Stimulated activated naive CD8-positive, alpha-beta T cell treated with anti-CD3 and anti-CD28 coated beads, Interleukin-15, amount 100 ng/mL, for 72 hours (primary cell): ENCODE measurements at regions not wholly inside any gene's neighbourhood (a gene's known extent, or its start where the extent isn't known, plus 50 kb on each side); places are given as distances from the start of the nearest gene placed in this dataset.

ENCODE experiments used
- ATAC-seq: fragments of 150-1000 bp; cut with Tn5 transposase; 2 replicates; pipeline ENCODE4 v1.10.0; 2021; ENCODE audit warnings: mild to moderate bottlenecking, moderate library complexity
- DNase-seq, 2 donors: peaks; one replicate each; pipeline ENCODE4 v3.0.0; 2021 to 2022
- H3K27ac Mint-ChIP-seq, 2 donors: one replicate each; pipeline ENCODE4 v1.8.0; 2022; ENCODE audit warnings: mild to moderate bottlenecking in 2 of 2, mixed read lengths in 2 of 2, moderate library complexity in 2 of 2
- H3K27me3 Mint-ChIP-seq: one replicate; pipeline ENCODE4 v1.8.0; 2022; ENCODE audit warnings: mixed read lengths
- H3K4me1 Mint-ChIP-seq: one replicate; pipeline ENCODE4 v1.8.0; 2022; ENCODE audit warnings: mild to moderate bottlenecking, mixed read lengths
- H3K4me3 Mint-ChIP-seq, 2 donors: one replicate each; pipeline ENCODE4 v1.8.0; 2022; ENCODE audit warnings: mild to moderate bottlenecking in 2 of 2, mixed read lengths in 2 of 2, moderate library complexity in 1 of 2
- H3K9me3 Mint-ChIP-seq, 2 donors: one replicate each; pipeline ENCODE4 v1.8.0; 2022; ENCODE audit warnings: mixed read lengths in 2 of 2

DNA sequence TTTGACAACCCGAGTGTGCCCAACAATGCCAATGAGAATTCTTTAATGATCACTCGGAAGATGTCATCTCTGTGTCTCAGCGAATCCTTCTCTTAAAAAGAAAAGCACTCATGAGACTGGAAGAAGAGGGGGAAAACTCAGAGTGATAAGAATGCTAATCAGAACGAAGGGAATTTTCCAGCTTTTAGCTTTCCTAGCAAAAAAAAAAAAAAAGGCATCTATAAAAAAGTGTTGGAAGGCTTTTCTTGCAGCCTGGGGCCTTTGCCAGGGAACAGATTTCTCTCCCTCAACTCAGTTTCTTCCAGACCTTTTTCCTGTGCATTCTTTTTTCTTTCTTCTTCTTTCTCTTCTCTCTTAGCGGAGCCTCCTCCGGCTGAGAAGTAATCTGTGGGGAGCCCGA is 80.5 kb upstream of the NEO1 start:
- peaks cover 47% of the 10 kb centered on the region for H3K27me3 Mint-ChIP-seq
- DNase-seq (no peak), ATAC-seq (no peak)
- no peak overlapping the region for H3K27ac Mint-ChIP-seq
- no peaks in the 10 kb centered on the region for H3K9me3 Mint-ChIP-seq
- H3K4me3 Mint-ChIP-seq, result no peak overlapping the region
- H3K4me1 Mint-ChIP-seq, result no peaks in the 10 kb centered on the region

DNA sequence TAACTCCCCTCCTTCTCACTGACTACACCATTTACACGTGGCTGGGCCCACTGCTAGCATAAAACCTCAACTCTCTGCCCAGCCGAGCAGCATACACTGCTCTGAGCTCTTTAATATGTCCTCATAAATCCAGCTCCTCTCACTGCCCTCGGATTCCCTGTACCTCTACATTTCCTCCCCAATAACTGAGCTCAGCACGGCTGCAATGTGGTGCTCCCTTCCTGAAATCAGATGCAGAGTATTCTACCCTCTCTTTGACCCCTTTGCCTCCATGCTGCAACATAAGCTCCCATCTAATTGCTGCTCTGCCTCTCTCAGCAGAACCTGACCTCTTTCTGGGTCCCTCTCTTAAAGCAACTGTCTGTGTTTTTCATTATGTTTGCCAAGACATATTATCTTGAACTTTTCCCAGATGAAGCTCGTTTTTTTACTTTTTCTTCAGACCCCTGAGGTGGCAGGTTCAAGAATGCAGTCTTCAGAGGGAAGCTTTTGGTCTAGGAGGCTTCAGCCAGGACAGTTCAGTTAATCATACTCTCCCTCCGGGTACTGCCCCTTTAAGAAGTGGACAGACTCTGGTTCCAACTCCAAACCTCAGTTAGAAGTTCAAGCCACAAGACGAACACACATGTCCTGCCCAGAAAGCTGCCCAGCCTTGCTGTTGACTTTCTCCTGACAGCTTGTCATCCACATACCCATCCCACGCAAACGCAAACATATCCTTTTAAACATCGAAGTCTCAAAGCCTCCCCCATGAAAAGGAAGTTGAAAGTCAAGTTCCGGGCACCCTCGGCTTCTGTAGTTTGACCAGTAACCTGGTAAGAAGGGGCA is 81.1 kb upstream of the NEO1 start:
- H3K27me3 Mint-ChIP-seq, result peaks cover 46% of the 10 kb centered on the region
- ATAC-seq, result no peak
- H3K27ac Mint-ChIP-seq, result no peak overlapping the region

DNA sequence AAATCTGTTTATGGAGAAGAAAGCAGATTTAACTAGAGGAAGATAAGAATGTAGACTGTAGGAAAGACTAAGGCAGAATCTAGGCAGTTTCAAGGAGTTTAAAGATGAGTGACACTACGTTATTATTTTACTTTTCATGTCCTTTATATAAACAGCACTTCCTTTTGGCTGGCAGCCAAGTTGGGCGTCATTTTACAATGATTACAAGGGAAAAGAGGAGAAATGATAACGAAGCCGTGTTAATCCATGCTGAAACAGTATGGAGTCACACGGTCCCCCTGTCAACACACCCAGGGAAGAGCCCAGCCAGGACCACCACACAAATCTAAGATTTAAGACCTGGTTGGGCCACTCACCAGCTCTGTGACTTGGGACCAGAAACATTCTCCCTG is 83.7 kb upstream of the NEO1 start:
- ATAC-seq, result no peak
- Mint-ChIP-seq H3K4me3 (no peak overlapping the region), H3K27ac (no peak overlapping the region), H3K9me3 (no peaks in the 10 kb centered on the region), H3K27me3 (peaks cover 53% of the 10 kb centered on the region), H3K4me1 (no peaks in the 10 kb centered on the region)
- no peak for DNase-seq

More for the DNA sequence above, 81.1 kb upstream of the NEO1 start:
- no peak for DNase-seq
- Mint-ChIP-seq H3K9me3 (no peaks in the 10 kb centered on the region), H3K4me1 (no peaks in the 10 kb centered on the region), H3K4me3 (no peak overlapping the region)

DNA sequence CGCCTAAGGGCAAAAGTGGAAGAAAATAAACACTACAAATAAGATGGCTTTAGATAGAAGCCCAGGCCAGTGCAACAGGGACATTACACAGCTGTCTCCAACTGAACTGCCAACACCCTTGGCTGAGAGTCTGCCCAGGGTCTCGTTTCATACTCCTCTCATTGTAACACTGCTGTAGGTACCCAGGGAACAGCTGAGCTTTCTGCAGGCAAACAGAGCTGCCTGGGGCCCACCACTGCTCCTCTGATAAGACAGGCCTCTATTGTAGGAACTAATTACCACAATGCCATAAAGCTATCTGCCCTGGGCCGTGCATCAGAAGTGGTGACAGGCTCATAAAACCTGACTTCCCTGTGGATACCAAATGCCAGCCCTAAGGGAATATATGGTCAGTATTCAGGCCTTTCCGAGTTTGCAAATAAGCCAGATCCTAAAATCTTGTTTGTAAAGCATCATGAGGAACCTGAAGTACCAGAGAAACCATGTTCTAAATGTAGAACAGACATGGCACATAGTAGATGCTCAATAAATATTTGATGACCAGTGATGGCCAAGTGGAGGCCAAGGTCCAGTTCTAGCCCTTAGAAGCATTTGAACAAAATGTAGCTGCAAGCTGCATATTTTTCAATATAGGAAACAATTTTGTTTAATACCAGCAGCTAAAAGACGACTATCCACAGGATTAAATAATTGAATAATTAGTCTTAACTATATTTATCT is 84.3 kb upstream of the NEO1 start:
- no peak overlapping the region for H3K27ac Mint-ChIP-seq
- DNase-seq, result no peak
- no peaks in the 10 kb centered on the region for H3K4me1 Mint-ChIP-seq
- H3K4me3 Mint-ChIP-seq, result no peak overlapping the region
- no peaks in the 10 kb centered on the region for H3K9me3 Mint-ChIP-seq
- no peak for ATAC-seq
- H3K27me3 Mint-ChIP-seq, result peaks cover 57% of the 10 kb centered on the region

GRCh38 chr15:72967397-72967796 is 84.9 kb upstream of the NEO1 start:
- DNase-seq (no peak), ATAC-seq (no peak)
- Mint-ChIP-seq H3K27me3 (peaks cover 63% of the 10 kb centered on the region), H3K4me3 (no peak overlapping the region), H3K27ac (no peak overlapping the region), H3K4me1 (no peaks in the 10 kb centered on the region), H3K9me3 (peaks cover 0 to 5% of the 10 kb centered on the region in 2 donors)

DNA sequence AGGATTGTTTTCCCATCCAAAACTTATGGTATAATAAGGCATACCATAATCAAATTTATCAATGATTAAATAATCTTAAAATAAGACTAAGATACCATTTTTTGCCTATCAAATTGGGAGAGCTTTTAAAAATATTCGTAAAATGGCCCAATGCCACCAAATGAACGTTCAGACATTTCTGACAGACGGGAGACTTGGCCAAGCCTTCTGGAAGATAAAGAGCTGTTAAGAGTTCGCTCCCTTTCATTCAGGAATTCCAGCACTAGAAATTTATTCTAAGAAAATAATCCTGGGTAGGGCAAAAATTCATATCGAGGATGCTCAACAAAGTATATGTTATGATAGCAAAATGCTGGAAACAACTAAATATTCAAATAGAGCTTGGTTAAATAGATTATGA is 85.6 kb upstream of the NEO1 start:
- Mint-ChIP-seq H3K4me1 (no peaks in the 10 kb centered on the region), H3K4me3 (no peak overlapping the region), H3K27me3 (peaks cover 61% of the 10 kb centered on the region), H3K27ac (no peak overlapping the region), H3K9me3 (peaks cover 0 to 12% of the 10 kb centered on the region in 2 donors)
- ATAC-seq (no peak), DNase-seq (no peak)

DNA sequence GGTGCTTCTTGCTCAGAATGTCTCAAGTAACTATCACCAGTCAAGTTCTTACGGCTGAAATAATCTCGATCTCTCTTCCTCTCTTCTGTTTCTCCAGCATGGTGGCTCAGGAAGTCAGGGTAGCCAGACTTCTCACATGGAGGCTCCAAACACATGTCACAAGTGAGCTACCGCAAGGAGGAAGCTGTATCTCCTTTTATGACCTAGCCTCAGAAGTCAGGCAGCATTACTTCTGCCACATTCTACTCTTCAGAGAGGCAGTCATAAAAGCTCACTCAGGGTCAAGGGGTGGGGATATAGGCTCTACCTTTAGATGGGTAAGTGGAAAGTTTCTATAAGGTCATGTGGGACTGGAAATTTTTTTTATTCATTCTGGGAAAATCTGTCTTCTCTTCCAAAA is 86.6 kb upstream of the NEO1 start:
- peaks cover 51% of the 10 kb centered on the region for H3K27me3 Mint-ChIP-seq
- no peak for DNase-seq
- H3K9me3 Mint-ChIP-seq, result peaks cover 0 to 12% of the 10 kb centered on the region in 2 donors
- H3K4me3 Mint-ChIP-seq, result no peak overlapping the region
- no peak overlapping the region for H3K27ac Mint-ChIP-seq
- H3K4me1 Mint-ChIP-seq, result no peaks in the 10 kb centered on the region
- ATAC-seq, result no peak

DNA sequence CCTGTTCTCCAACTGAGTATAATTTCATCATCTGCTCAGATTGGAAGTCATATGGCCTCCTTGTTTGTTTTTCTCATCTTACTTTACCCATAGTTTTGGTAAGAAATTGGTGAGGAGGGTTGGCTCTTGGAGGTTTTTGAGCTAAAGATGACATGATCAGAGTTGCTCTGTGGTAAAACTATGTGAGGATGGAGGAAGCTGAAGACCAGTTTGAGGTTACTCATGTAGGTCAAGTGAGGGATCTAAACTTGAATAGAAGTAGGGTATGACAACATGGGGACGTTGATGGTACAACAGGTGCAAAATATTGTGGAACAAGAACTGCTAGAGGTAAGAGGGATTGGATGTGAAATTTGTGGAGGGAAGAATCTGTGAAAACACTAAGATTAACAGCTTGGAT is 87.7 kb upstream of the NEO1 start:
- DNase-seq (no peak), ATAC-seq (no peak)
- Mint-ChIP-seq H3K27ac (no peak overlapping the region), H3K9me3 (peaks cover 0 to 12% of the 10 kb centered on the region in 2 donors), H3K4me3 (no peak overlapping the region), H3K27me3 (peaks cover 41% of the 10 kb centered on the region), H3K4me1 (no peaks in the 10 kb centered on the region)

GRCh38 chr15:72964135-72964534 is 88.1 kb upstream of the NEO1 start:
- ATAC-seq, result no peak
- Mint-ChIP-seq H3K9me3 (peaks cover 0 to 12% of the 10 kb centered on the region in 2 donors), H3K27ac (no peak overlapping the region), H3K4me3 (no peak overlapping the region), H3K4me1 (no peaks in the 10 kb centered on the region), H3K27me3 (peaks cover 41% of the 10 kb centered on the region)
- no peak for DNase-seq

- no peak for ATAC-seq
- Mint-ChIP-seq H3K27me3 (peaks cover 41% of the 10 kb centered on the region), H3K4me1 (no peaks in the 10 kb centered on the region), H3K4me3 (no peak overlapping the region), H3K27ac (no peak overlapping the region), H3K9me3 (peaks cover 0 to 12% of the 10 kb centered on the region in 2 donors)
- DNase-seq, result no peak
These were observed 90.1 kb upstream of the NEO1 start for GRCh38 chr15:72962054-72962702.

GRCh38 chr15:72961346-72961745 is 90.9 kb upstream of the NEO1 start:
- peaks cover 0 to 12% of the 10 kb centered on the region in 2 donors for H3K9me3 Mint-ChIP-seq
- peaks cover 41% of the 10 kb centered on the region for H3K27me3 Mint-ChIP-seq
- H3K4me3 Mint-ChIP-seq, result no peak overlapping the region
- no peak overlapping the region for H3K27ac Mint-ChIP-seq
- H3K4me1 Mint-ChIP-seq, result no peaks in the 10 kb centered on the region
- no peak for ATAC-seq
- no peak for DNase-seq

- ATAC-seq (no peak), DNase-seq (no peak)
- Mint-ChIP-seq H3K4me1 (no peaks in the 10 kb centered on the region), H3K4me3 (no peak overlapping the region), H3K27ac (no peak overlapping the region), H3K9me3 (peaks cover 0 to 12% of the 10 kb centered on the region in 2 donors), H3K27me3 (peaks cover 19% of the 10 kb centered on the region)
These were observed 93.6 kb upstream of the NEO1 start for GRCh38 chr15:72958634-72959033.

- H3K27me3 Mint-ChIP-seq, result no peaks in the 10 kb centered on the region
- DNase-seq, result no peak
- no peak overlapping the region for H3K4me3 Mint-ChIP-seq
- H3K4me1 Mint-ChIP-seq, result no peaks in the 10 kb centered on the region
- ATAC-seq, result no peak
- no peaks in the 10 kb centered on the region for H3K9me3 Mint-ChIP-seq
- H3K27ac Mint-ChIP-seq, result peak overlapping the region in 1 of 2 donors; percentile 76
These were observed 99.0 kb upstream of the NEO1 start for GRCh38 chr15:72953306-72953705.

DNA sequence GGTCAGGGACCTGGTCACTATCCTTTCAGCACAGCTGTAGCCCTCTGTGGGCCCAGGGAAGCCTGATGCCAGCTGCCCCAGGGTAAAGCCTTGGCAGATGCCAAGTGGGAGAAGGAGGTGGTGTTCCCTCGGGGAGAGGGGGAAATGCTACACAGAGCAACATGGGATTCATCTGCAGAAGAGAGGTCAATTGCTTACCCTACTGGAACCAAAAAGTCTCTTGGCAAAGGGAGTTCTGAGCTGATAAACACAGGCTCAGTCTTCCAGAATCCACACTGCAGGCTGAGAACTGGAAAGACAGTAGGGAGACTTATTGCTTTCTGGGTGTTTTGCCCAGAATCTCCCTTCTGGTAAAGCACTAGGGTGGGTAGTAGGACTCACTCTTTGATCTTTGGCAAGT is 100.1 kb upstream of the NEO1 start:
- DNase-seq (no peak), ATAC-seq (no peak)
- Mint-ChIP-seq H3K4me3 (no peak overlapping the region), H3K4me1 (no peaks in the 10 kb centered on the region), H3K9me3 (peaks cover 0 to 6% of the 10 kb centered on the region in 2 donors), H3K27ac (no peak overlapping the region), H3K27me3 (no peaks in the 10 kb centered on the region)

DNA sequence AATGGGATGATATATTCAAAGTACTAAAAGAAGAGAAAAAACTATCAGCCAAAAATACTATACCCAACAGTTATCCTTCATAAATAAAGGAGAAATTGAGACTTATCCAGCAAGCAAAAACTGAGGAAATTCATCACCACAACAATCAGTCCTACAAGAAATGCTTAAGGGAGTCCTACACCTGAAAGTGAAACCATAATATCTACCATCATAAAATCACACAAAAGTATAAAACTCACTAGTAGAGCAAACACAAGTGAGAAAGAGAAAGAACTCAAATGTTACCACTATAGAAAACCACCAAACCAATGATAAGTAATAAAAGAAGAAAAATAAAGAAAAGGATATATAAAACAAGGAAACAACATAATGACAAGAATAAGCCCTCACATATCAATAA is 103.6 kb upstream of the NEO1 start:
- Mint-ChIP-seq H3K27ac (no peak overlapping the region), H3K4me3 (no peak overlapping the region), H3K4me1 (no peaks in the 10 kb centered on the region), H3K9me3 (peaks cover 0 to 18% of the 10 kb centered on the region in 2 donors), H3K27me3 (peaks cover 16% of the 10 kb centered on the region)
- DNase-seq (no peak), ATAC-seq (no peak)

- Mint-ChIP-seq H3K27me3 (peaks cover 16% of the 10 kb centered on the region), H3K4me1 (no peaks in the 10 kb centered on the region), H3K9me3 (peaks cover 0 to 18% of the 10 kb centered on the region in 2 donors), H3K27ac (no peak overlapping the region), H3K4me3 (no peak overlapping the region)
- no peak for DNase-seq
- no peak for ATAC-seq
These were observed 104.6 kb upstream of the NEO1 start for GRCh38 chr15:72947709-72948108.
